NB4 (cell line): ENCODE measurements at regions not wholly inside any gene's neighbourhood (a gene's known extent, or its start where the extent isn't known, plus 50 kb on each side); places are given as distances from the start of the nearest gene placed in this dataset.
"Not testable (repeated sequence)": the region's sequence is repeated elsewhere in the genome, so short reads cannot be mapped to it uniquely, and the experiment has no call there.

ENCODE experiments used
- DNase-seq: peaks from one replicate; pipeline ENCODE4 v3.0.0; 2010; ENCODE audit warnings: low read depth
- H3K4me3 ChIP-seq: one replicate; pipeline ENCODE4 v1.5.1; 2011; ENCODE audit warnings: mild to moderate bottlenecking, low read depth, low read length, moderate library complexity
- CTCF ChIP-seq: IDR thresholded peaks from one replicate; pipeline ENCODE4 v1.5.1; 2012; ENCODE audit warnings: low read depth, low read length
- MYC ChIP-seq: IDR thresholded peaks from 2 replicates; pipeline ENCODE4 v1.6.1; 2011; ENCODE audit warnings: low read depth, low read length
- POLR2A ChIP-seq: IDR thresholded peaks from 2 replicates; pipeline ENCODE4 v1.6.1; 2011; ENCODE audit warnings: mild to moderate bottlenecking; ENCODE audit not compliant: insufficient read length; ENCODE audit errors: extremely low read depth
- TF ChIP-seq, protein P1 (sequence below): IDR thresholded peaks from 2 replicates; pipeline ENCODE4 v1.6.1; 2011; ENCODE audit warnings: low read depth, low read length

DNA sequence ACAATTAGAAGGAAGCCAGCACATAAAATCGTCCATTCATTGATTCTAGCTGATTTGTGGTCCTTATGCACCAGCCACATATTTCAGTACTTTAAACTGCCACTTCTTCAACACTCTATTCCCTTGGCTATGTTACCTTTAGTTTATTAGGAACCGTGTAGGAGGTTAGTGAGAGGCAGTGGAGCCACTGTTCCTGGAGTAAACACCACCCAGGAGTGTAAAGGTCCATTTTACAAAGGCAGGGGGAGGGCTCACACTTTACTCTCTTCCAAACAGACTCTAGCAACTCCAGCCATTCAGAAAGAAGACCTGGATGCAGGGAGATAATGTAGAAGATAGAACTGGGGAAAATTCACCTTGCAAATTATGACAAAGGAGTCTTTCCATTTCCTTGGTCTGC lies 170.2 kb upstream of the RPS23 start:
- no peak overlapping the region for H3K4me3 ChIP-seq
- TF ChIP-seq CTCF (no peak), POLR2A (no peak), MYC (no peak)
- TF ChIP-seq, protein P1, sequence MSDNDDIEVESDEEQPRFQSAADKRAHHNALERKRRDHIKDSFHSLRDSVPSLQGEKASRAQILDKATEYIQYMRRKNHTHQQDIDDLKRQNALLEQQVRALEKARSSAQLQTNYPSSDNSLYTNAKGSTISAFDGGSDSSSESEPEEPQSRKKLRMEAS: no peak
- DNase-seq: no peak

DNA sequence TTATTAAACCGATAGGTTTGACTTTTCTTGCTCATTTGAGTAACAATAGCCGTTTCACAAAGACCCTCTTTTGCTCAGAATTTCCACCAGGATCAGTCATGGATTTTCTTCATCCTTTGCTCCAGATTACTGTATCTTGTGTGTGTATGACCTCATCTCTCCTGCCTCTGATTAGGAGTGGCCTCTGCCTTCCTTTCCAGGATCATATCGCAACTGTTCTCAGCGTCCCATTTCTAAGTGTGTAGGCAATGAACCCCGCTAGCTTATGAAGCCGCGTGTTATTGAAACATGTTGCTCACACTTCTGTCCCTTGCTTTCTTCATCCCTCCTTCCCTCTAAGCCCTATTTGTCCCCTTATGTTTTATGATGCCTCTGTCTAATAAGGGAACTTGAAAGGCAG lies 169.8 kb upstream of the RPS23 start:
- DNase-seq: no peak
- no peak overlapping the region for H3K4me3 ChIP-seq
- TF ChIP-seq POLR2A (no peak), CTCF (no peak), MYC (no peak)
- TF ChIP-seq, protein P1: no peak

- H3K4me3 ChIP-seq: no peak overlapping the region
- no peak for DNase-seq
- TF ChIP-seq, protein P1: no peak
- TF ChIP-seq MYC: no peak
These were observed 168.7 kb upstream of the RPS23 start for GRCh38 chr5:82446809-82447208.

DNA sequence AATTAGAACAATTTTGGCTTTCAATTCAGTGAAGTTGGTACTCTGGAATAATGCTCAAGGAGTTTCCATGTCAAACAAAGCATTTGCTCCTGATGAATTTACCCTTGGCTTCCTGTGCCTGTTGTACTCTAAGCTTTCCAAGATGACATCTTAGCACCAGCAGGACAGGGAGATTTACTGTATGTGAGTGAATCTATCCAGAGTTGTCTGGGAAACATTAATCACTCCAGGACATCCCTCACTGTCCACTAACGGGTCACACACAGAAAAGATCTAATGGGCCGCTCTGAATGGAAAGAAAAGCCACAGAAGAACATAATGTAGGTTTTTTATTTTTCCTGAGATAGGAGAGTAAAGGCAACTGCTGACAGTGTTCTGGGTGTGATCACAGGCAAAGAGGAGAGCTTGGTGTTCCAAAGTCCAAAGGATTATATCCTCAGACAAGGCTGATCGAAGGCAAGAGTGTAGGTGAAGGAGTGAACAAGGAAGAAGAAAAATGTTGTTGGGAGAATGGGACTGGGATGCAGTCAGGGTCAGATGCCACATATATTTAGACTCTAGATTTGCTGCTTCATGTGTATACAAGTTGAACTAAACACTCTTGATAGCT lies 167.7 kb upstream of the RPS23 start:
- DNase-seq: no peak
- no peak overlapping the region for H3K4me3 ChIP-seq
- no peak for TF ChIP-seq POLR2A

- DNase-seq: no peak
- H3K4me3 ChIP-seq: no peak overlapping the region
- TF ChIP-seq, protein P1: no peak
- TF ChIP-seq POLR2A (no peak), MYC (no peak), CTCF (no peak)
These were observed 161.7 kb upstream of the RPS23 start for GRCh38 chr5:82439750-82440445.

- H3K4me3 ChIP-seq, DNase-seq: not testable (repeated sequence)
These were observed 159.4 kb upstream of the RPS23 start for GRCh38 chr5:82437565-82437964.

GRCh38 chr5:82436291-82436690 lies 158.1 kb upstream of the RPS23 start:
- no peak for DNase-seq
- no peak overlapping the region for H3K4me3 ChIP-seq
- no peak for TF ChIP-seq POLR2A
- TF ChIP-seq, protein P1: no peak
- TF ChIP-seq MYC: no peak
- no peak for TF ChIP-seq CTCF

DNA sequence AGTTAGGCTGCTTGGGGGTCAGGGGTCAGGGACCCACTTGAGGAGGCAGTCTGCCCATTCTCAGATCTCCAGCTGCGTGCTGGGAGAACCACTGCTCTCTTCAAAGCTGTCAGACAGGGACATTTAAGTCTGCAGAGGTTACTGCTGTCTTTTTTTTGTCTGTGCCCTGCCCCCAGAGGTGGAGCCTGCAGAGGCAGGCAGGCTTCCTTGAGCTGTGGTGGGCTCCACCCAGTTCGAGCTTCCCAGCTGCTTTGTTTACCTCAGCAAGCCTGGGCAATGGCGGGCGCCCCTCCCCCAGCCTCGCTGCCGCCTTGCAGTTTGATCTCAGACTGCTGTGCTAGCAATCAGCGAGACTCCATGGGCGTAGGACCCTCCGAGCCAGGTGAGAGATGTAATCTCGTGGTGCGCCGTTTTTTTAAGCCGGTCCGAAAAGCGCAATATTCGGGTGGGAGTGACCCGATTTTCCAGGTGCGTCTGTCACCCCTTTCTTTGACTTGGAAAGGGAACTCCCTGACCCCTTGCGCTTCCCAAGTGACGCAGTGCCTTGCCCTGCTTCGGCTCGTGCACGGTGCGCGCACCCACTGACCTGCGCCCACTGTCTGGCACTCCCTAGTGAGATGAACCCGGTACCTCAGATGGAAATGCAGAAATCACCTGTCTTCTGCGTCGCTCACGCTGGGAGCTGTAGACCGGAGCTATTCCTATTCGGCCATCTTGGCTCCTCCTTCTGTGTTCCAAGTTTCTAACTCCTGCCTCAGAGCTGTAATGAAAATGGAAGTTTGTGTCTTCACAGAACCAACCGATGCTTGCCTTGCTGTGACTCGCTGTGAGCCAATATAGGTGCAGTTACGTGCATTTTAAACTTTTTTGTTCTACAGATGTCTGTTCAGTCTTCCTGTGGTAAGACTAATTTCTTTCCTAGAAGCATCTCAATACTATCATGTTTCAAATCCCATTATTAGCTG lies 156.8 kb upstream of the RPS23 start:
- not testable (repeated sequence) for H3K4me3 ChIP-seq, DNase-seq
